ENCODE measurements at regions not wholly inside any gene's neighbourhood (a gene's known extent, or its start where the extent isn't known, plus 50 kb on each side); places are given as distances from the start of the nearest gene placed in this dataset.

DNA sequence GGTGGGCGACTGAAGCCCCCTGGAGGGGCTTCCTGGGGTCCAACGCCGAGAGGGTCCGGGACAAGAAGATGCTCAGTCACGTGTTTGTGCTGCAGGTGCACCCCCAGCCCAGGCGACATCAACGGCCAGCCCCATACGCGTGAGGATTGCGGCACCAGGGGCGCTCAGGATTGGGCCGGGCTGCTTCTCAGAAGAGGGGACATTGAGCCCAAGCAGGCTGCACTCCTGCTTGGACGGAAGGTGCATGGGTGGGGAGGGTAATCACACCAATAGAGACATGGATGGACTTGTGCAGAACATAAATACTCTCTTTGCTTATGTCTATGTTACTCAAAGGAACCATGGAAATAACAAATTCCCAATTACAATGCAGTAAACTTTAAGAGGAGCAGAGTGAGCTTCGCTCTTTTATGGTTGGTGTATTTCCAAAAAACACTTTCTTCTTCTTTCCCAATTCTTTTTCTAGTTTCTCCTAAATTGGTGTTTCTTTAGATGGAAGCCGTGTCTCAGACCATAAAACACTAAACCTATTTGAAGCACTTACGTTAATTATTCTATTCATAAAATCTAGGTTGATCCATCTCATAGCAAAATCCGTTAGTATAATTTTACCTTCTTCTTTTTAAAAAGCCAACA is 182.7 kb downstream of the GOLGA6L6 start:
- TF ChIP-seq, protein P1, sequence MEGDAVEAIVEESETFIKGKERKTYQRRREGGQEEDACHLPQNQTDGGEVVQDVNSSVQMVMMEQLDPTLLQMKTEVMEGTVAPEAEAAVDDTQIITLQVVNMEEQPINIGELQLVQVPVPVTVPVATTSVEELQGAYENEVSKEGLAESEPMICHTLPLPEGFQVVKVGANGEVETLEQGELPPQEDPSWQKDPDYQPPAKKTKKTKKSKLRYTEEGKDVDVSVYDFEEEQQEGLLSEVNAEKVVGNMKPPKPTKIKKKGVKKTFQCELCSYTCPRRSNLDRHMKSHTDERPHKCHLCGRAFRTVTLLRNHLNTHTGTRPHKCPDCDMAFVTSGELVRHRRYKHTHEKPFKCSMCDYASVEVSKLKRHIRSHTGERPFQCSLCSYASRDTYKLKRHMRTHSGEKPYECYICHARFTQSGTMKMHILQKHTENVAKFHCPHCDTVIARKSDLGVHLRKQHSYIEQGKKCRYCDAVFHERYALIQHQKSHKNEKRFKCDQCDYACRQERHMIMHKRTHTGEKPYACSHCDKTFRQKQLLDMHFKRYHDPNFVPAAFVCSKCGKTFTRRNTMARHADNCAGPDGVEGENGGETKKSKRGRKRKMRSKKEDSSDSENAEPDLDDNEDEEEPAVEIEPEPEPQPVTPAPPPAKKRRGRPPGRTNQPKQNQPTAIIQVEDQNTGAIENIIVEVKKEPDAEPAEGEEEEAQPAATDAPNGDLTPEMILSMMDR (conservative IDR thresholded peaks at IDR 0.05; ENCODE audit: low read depth, low read length), result no peak
- TF ChIP-seq EZH2 (IDR thresholded peaks at IDR 0.05; ENCODE audit: low read length, unreplicated experiment), result no peak
- TF ChIP-seq EZH2phosphoT487 (IDR thresholded peaks at IDR 0.05; ENCODE audit: borderline replicate concordance, low read length), result no peak
- no TSS peak for BruUV-seq (replicated peaks)
- no peak for ATAC-seq

DNA sequence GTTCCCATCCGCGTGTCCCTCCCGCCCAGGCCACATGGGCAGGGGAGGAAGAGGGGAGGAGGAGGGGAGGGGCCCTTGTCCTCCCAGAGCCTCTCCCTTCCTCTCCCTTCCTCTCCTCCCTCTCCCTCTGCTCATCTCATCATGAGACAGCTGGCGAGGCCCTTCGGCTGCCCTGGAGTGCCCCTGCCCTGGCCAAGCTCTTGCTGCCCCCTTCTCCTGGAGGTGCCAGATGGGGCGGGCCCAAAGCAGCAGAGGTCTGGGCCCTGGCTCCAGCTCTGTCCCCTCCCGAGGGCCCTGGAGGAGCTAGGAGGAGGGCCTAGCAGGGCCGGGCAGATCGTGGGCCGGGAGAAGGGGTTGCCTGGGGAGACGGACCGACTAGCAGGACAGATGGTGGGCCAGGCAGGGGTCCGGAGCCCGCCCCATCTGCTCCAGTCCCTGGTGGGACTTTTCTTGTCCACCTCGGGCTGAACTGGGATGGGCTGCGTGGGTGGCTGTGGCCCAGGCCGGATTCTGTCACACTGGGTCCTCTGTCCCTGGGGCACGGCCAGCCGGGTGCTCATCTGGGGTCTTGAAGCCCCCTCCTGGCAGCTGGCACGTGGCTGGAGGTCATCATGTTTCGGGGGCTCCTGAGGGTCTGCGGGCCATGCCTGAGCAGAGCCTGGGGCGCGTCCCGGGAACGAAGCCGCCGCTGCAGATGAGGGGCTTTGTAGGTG is 183.4 kb downstream of the GOLGA6L6 start:
- H3K79me2 ChIP-seq (ENCODE audit: low read length), result no peaks in the 10 kb centered on the region
- TF ChIP-seq EZH2 (IDR thresholded peaks at IDR 0.05; ENCODE audit: low read length, unreplicated experiment) (no peak), EZH2phosphoT487 (IDR thresholded peaks at IDR 0.05; ENCODE audit: borderline replicate concordance, low read length) (no peak)
- TF ChIP-seq, protein P1 (conservative IDR thresholded peaks at IDR 0.05; ENCODE audit: low read depth, low read length), result no peak
- no peaks in the 10 kb centered on the region for H3K36me3 ChIP-seq (ENCODE audit: low read depth, low read length)
- POLR2A ChIA-PET (ENCODE audit: unreplicated experiment), result no interaction called here
- BruUV-seq (replicated peaks), result no TSS peak
- no peaks in the 10 kb centered on the region for H3K27me3 ChIP-seq (ENCODE audit: low read length)
- no peak overlapping the region for H2AFZ ChIP-seq (ENCODE audit: low read length)
- CTCF ChIA-PET, result no interaction called here
- intact Hi-C loops (cut with micrococcal nuclease), result no loop called here
- peaks cover 4% of the 10 kb centered on the region; the same call in 1 of the 2 replicates for H3K9me3 ChIP-seq (ENCODE audit: low read length)
- DNase-seq (no peak), ATAC-seq (peak; percentile 1; the same call in 1 of the 2 replicates)
- no peak overlapping the region for H3K9ac ChIP-seq (ENCODE audit: low read length)
- no peaks in the 10 kb centered on the region for H3K4me1 ChIP-seq (ENCODE audit: insufficient read depth, low read length)
- H3K9me2 ChIP-seq (replicated peaks; ENCODE audit: low read length), result no peaks in the 10 kb centered on the region
- no peak overlapping the region for H3K4me3 ChIP-seq (ENCODE audit: low read length)
- H3K27ac ChIP-seq (ENCODE audit: low read length), result no peak overlapping the region
- H3F3A ChIP-seq (ENCODE audit: low read length, unreplicated experiment), result no peaks in the 10 kb centered on the region
- H4K20me1 ChIP-seq (ENCODE audit: low read length), result no peaks in the 10 kb centered on the region
- H3K4me2 ChIP-seq (ENCODE audit: low read length), result no peak overlapping the region

More for the DNA sequence above, 182.7 kb downstream of the GOLGA6L6 start:
- ChIA-PET CTCF (no interaction called here), POLR2A (ENCODE audit: unreplicated experiment) (no interaction called here)
- Histone ChIP-seq H3K9ac (ENCODE audit: low read length) (no peak overlapping the region), H3K27me3 (ENCODE audit: low read length) (no peaks in the 10 kb centered on the region), H3K4me2 (ENCODE audit: low read length) (no peak overlapping the region), H3K36me3 (ENCODE audit: low read depth, low read length) (no peaks in the 10 kb centered on the region), H3K27ac (ENCODE audit: low read length) (no peak overlapping the region), H3K9me2 (replicated peaks; ENCODE audit: low read length) (no peaks in the 10 kb centered on the region), H2AFZ (ENCODE audit: low read length) (no peak overlapping the region), H3K4me3 (ENCODE audit: low read length) (no peak overlapping the region), H3K9me3 (ENCODE audit: low read length) (peaks cover 8% of the 10 kb centered on the region; the same call in 1 of the 2 replicates), H3F3A (ENCODE audit: low read length, unreplicated experiment) (no peaks in the 10 kb centered on the region), H4K20me1 (ENCODE audit: low read length) (no peaks in the 10 kb centered on the region), H3K79me2 (ENCODE audit: low read length) (no peaks in the 10 kb centered on the region), H3K4me1 (ENCODE audit: insufficient read depth, low read length) (no peaks in the 10 kb centered on the region)
- DNase-seq, result no peak
- intact Hi-C loops (cut with micrococcal nuclease), result no loop called here
